Esophagus (tissue), 2 donors: ENCODE measurements at regions not wholly inside any gene's neighbourhood (a gene's known extent, or its start where the extent isn't known, plus 50 kb on each side); places are given as distances from the start of the nearest gene placed in this dataset.

Source experiments
- H3K27ac ChIP-seq, 2 donors: one replicate each; pipeline ENCODE4 v1.5.1; 2013; ENCODE audit warnings: low read depth in 2 of 2, mild to moderate bottlenecking in 2 of 2, inconsistent platforms in 1 of 2, low read length in 1 of 2, moderate library complexity in 1 of 2
- H3K27me3 ChIP-seq, 2 donors: one replicate each; pipeline ENCODE4 v1.6.1; 2013; ENCODE audit warnings: low read length in 2 of 2, control low read depth in 1 of 2, mild to moderate bottlenecking in 1 of 2; ENCODE audit not compliant: insufficient read depth in 2 of 2, control insufficient read depth in 1 of 2
- H3K36me3 ChIP-seq, 2 donors: one replicate each; pipeline ENCODE4 v1.6.1; 2013; ENCODE audit warnings: low read length in 1 of 2; ENCODE audit not compliant: control insufficient read depth in 2 of 2, insufficient read depth in 2 of 2
- H3K4me1 ChIP-seq, 2 donors: one replicate each; pipeline ENCODE4 v1.6.1; 2013; ENCODE audit warnings: low read length in 1 of 2; ENCODE audit not compliant: control insufficient read depth in 2 of 2, insufficient read depth in 2 of 2
- H3K4me3 ChIP-seq, 2 donors: one replicate each; pipeline ENCODE4 v1.5.1; 2013; ENCODE audit warnings: low read length in 2 of 2, mild to moderate bottlenecking in 2 of 2, low read depth in 1 of 2, moderate library complexity in 1 of 2
- H3K9me3 ChIP-seq, 2 donors: one replicate each; pipeline ENCODE4 v1.6.1; 2013; ENCODE audit warnings: mild to moderate bottlenecking in 2 of 2, low read depth in 1 of 2, low read length in 1 of 2, moderate library complexity in 1 of 2; ENCODE audit not compliant: control insufficient read depth in 2 of 2, insufficient read depth in 1 of 2
- WGBS, 2 donors: extraction: QIAGEN DNeasy Blood & Tissue Kit; methylation state at CpG; one replicate each; pipeline ENCODE4 v1.1.7; 2013; 5-methylcytosine and 5-hydroxymethylcytosine counted together
- donor health status: healthy with polysubstance abuse.
- donor health status: Bipolar disorder and iron deficiency.

GRCh38 chr1:163701783-163702374, 380.1 kb downstream of the NUF2 start:
- Histone ChIP-seq H3K36me3 (no peaks in the 10 kb centered on the region), H3K4me3 (no peak overlapping the region), H3K27ac (no peak overlapping the region), H3K27me3 (no peaks in the 10 kb centered on the region), H3K4me1 (no peaks in the 10 kb centered on the region), H3K9me3 (no peaks in the 10 kb centered on the region)
- WGBS, 2 donors = 77 to 88% methylated on average over 1 of the region's 1 CpG

- 69 to 70% methylated on average over 1 of the region's 1 CpG for WGBS, 2 donors
Measured at GRCh38 chr1:163703794-163704193, 382.0 kb downstream of the NUF2 start.

GRCh38 chr1:163706915-163707314, 385.2 kb downstream of the NUF2 start:
- no peaks in the 10 kb centered on the region for H3K4me1 ChIP-seq
- WGBS, 2 donors = 61 to 68% methylated on average over 1 of the region's 1 CpG

More at GRCh38 chr1:163703794-163704193, 382.0 kb downstream of the NUF2 start:
- Histone ChIP-seq H3K27ac (no peak overlapping the region), H3K36me3 (no peaks in the 10 kb centered on the region), H3K9me3 (no peaks in the 10 kb centered on the region), H3K27me3 (no peaks in the 10 kb centered on the region), H3K4me3 (no peak overlapping the region), H3K4me1 (no peaks in the 10 kb centered on the region)

GRCh38 chr1:163709636-163710035, 387.9 kb downstream of the NUF2 start:
- 88 to 96% methylated on average over 1 of the region's 1 CpG for WGBS, 2 donors
- H3K27ac ChIP-seq = no peak overlapping the region
- no peaks in the 10 kb centered on the region for H3K27me3 ChIP-seq
- H3K36me3 ChIP-seq = no peaks in the 10 kb centered on the region
- no peak overlapping the region for H3K4me3 ChIP-seq
- no peaks in the 10 kb centered on the region for H3K4me1 ChIP-seq
- H3K9me3 ChIP-seq = no peaks in the 10 kb centered on the region

More at GRCh38 chr1:163706915-163707314, 385.2 kb downstream of the NUF2 start:
- Histone ChIP-seq H3K36me3 (no peaks in the 10 kb centered on the region), H3K4me3 (no peak overlapping the region), H3K9me3 (no peaks in the 10 kb centered on the region), H3K27me3 (no peaks in the 10 kb centered on the region), H3K27ac (no peak overlapping the region)

DNA sequence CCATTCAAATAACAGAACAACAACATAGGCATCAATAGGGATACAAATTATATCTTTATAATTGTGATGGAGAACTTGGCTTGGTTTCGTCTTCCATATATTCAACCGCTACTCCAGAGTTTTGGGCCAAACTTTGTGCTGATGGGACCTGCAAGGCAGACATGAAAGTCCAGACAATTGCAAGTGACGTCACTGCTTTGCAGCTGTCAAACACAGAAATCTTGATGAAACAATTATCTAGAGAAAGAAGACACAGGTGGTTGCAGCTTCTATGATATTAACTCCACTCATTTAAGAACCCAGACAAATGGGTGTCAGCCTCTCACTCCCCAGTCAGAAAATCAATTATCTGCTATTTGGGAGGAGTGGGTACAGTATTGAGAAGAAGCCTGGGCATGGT, 390.6 kb downstream of the NUF2 start:
- Histone ChIP-seq H3K9me3 (no peaks in the 10 kb centered on the region), H3K27ac (no peak overlapping the region), H3K27me3 (no peaks in the 10 kb centered on the region), H3K36me3 (no peaks in the 10 kb centered on the region), H3K4me1 (no peaks in the 10 kb centered on the region), H3K4me3 (no peak overlapping the region)
- WGBS, 2 donors = 90 to 95% methylated on average over 3 of the region's 3 CpGs

DNA sequence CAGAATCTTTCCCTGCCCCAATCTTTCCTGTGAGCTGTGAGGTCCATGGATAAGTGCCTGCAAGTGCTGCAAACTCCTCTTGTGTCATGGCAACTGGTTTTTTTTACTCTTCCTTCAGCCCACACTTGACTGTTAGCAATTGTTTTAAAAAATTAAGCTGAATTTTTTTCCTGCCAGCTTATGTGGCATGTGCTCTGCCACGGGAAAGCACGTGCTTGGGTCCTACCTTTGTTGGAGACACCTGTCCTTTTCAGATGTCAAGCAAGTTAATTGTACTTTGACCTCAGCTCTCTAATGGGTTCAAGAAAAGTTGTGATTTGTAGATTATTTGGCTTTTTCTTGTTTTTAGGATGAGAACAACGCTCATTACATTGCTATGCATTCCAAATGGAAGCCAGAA, 398.5 kb downstream of the NUF2 start:
- Histone ChIP-seq H3K27ac (no peak overlapping the region), H3K4me1 (no peaks in the 10 kb centered on the region), H3K27me3 (no peaks in the 10 kb centered on the region), H3K36me3 (no peaks in the 10 kb centered on the region), H3K4me3 (no peak overlapping the region), H3K9me3 (no peaks in the 10 kb centered on the region)
- 79 to 88% methylated on average over 3 of the region's 3 CpGs for WGBS, 2 donors

DNA sequence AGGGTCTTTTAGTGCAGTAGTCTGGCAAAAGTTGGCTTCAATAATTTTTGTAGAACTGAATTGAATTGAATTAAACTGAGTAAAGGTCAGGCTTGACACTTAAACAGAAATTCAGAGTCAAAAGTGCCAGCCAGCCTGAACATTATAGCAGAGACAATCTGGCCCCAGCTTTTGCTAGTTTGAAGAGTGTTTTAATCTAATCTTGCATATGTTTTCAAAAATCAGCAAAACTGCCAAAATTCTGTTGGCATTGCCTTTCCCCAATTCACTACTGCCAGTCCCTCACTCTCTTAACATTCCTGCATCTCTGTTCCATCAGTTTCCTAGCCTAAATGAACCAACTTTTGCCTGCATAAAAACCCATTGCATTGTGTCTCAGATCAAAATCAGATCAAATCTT, 403.8 kb downstream of the NUF2 start:
- no peaks in the 10 kb centered on the region for H3K36me3 ChIP-seq
- H3K27me3 ChIP-seq = no peaks in the 10 kb centered on the region
- no peaks in the 10 kb centered on the region for H3K4me1 ChIP-seq
- no peak overlapping the region for H3K4me3 ChIP-seq
- H3K9me3 ChIP-seq = no peaks in the 10 kb centered on the region
- H3K27ac ChIP-seq = no peak overlapping the region

DNA sequence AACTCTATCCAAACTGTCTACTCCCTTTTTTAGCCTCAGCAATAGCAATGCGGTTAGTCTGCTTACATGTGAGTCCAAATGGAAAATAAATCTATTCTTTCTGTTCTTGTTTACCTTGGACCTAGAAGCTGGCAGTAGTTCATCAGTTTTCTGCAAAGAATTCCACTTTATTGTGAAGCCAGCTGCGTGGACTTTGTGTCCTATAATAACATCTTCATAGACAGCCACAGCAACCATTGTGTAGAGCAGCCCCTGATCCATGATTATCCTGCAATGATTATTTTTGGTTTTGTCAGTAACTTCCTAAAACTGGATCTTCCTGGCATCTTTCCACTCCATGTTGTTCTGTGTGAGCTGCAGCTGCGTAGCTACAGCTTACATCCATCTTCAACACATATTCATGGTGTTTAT, 408.7 kb downstream of the NUF2 start:
- Histone ChIP-seq H3K4me1 (no peaks in the 10 kb centered on the region), H3K36me3 (no peaks in the 10 kb centered on the region), H3K4me3 (no peak overlapping the region), H3K27me3 (no peaks in the 10 kb centered on the region), H3K27ac (no peak overlapping the region), H3K9me3 (no peaks in the 10 kb centered on the region)
- WGBS, 2 donors = 21 to 26% methylated on average over 3 of the region's 3 CpGs

- Histone ChIP-seq H3K4me3 (no peak overlapping the region), H3K36me3 (no peaks in the 10 kb centered on the region), H3K27me3 (no peaks in the 10 kb centered on the region), H3K27ac (no peak overlapping the region), H3K9me3 (no peaks in the 10 kb centered on the region), H3K4me1 (no peaks in the 10 kb centered on the region)
- WGBS, 2 donors = 51 to 53% methylated on average over 2 of the region's 2 CpGs
Measured at GRCh38 chr1:163737261-163737660, 415.5 kb downstream of the NUF2 start.

GRCh38 chr1:163744301-163744887, 422.6 kb downstream of the NUF2 start:
- H3K27me3 ChIP-seq = no peaks in the 10 kb centered on the region
- H3K36me3 ChIP-seq = no peaks in the 10 kb centered on the region
- H3K4me3 ChIP-seq = no peak overlapping the region
- H3K9me3 ChIP-seq = no peaks in the 10 kb centered on the region
- H3K4me1 ChIP-seq = peaks cover 0 to 2% of the 10 kb centered on the region in 2 donors
- H3K27ac ChIP-seq = no peak overlapping the region
- WGBS, 2 donors = 73 to 78% methylated on average over 2 of the region's 2 CpGs
